B cell (primary cell): ENCODE measurements at regions not wholly inside any gene's neighbourhood (a gene's known extent, or its start where the extent isn't known, plus 50 kb on each side); places are given as distances from the start of the nearest gene placed in this dataset.

ENCODE experiments used
- ATAC-seq: fragments of 200-7000 bp; cut with Tn5 transposase; one replicate; pipeline ENCODE4 v1.10.0; 2021; ENCODE audit warnings: low read depth, mild to moderate bottlenecking, moderate number of reproducible peaks, moderate library complexity
- CTCF ChIA-PET: fragments of 350-600 bp; sonication (Branson Sonifier 250); formaldehyde crosslinking; loops from one replicate; lab custom pipeline; 2021; ENCODE audit warnings: antibody characterized with exemption, inconsistent platforms; lab: Charles Lee
- POLR2A ChIA-PET: fragments of 350-600 bp; sonication (Branson Sonifier 250); formaldehyde crosslinking; loops from one replicate; lab custom pipeline; 2021; ENCODE audit warnings: antibody characterized with exemption; lab: Charles Lee
- DNase-seq: peaks from one replicate; pipeline ENCODE4 v3.0.0; 2013
- H2AFZ ChIP-seq: 2 replicates; pipeline ENCODE4 v1.6.1; 2012; ENCODE audit warnings: mild to moderate bottlenecking, low read depth, low read length; ENCODE audit not compliant: insufficient read depth, poor library complexity, severe bottlenecking
- H3K27ac ChIP-seq, 2 donors: 1 replicate in 1 of 2; 2 replicates in 1 of 2; pipeline ENCODE4 v1.5.1; 2012 to 2013; ENCODE audit warnings: low read length in 2 of 2, mild to moderate bottlenecking in 2 of 2, moderate library complexity in 1 of 2
- H3K27me3 ChIP-seq, 4 experiments: fragments of 200-600 bp in 1 of 4; sonication (generic) in 1 of 4; replicated peaks in 1 of 4; 1 replicate in 2 of 4; 2 replicates in 2 of 4; pipeline versions ENCODE4 v1.6.1 to v1.7.0; 2013 to 2016; ENCODE audit warnings: low read length in 3 of 4, mild to moderate bottlenecking in 2 of 4, mixed read lengths in 1 of 4, moderate library complexity in 1 of 4; ENCODE audit not compliant: insufficient read depth in 4 of 4, control insufficient read depth in 3 of 4; ENCODE audit errors: control extremely low read depth in 1 of 4
- H3K36me3 ChIP-seq, 2 experiments: replicated peaks in 1 of 2; 1 replicate in 1 of 2; 2 replicates in 1 of 2; pipeline versions ENCODE4 v1.6.1 to v1.7.1; 2013; ENCODE audit warnings: low read length in 1 of 2; ENCODE audit not compliant: insufficient read depth in 2 of 2, control insufficient read depth in 1 of 2; ENCODE audit errors: control extremely low read depth in 1 of 2, extremely low read depth in 1 of 2
- H3K4me1 ChIP-seq, 2 donors: fragments of 200-600 bp in 1 of 2; sonication (generic) in 1 of 2; 1 replicate in 1 of 2; 2 replicates in 1 of 2; pipeline versions ENCODE4 v1.5.1 to v1.6.1; 2013 to 2017; ENCODE audit warnings: low read length in 2 of 2; ENCODE audit not compliant: control insufficient read depth in 2 of 2, insufficient read depth in 2 of 2
- H3K4me2 ChIP-seq: replicated peaks from 2 replicates; pipeline ENCODE3; 2012; ENCODE audit warnings: mild to moderate bottlenecking, low read depth, low read length; ENCODE audit not compliant: poor library complexity, severe bottlenecking
- H3K4me3 ChIP-seq, 5 experiments: fragments of 200-600 bp in 1 of 5; sonication (generic) in 1 of 5; 1 replicate in 3 of 5; 2 replicates in 2 of 5; pipeline versions ENCODE4 v1.5.1 to v1.7.0; 2011 to 2016; ENCODE audit warnings: low read length in 4 of 5, mild to moderate bottlenecking in 4 of 5, low read depth in 2 of 5, control low read depth in 1 of 5, moderate library complexity in 1 of 5; ENCODE audit not compliant: insufficient read depth in 1 of 5; ENCODE audit errors: control extremely low read depth in 1 of 5, extremely low read depth in 1 of 5
- H3K79me2 ChIP-seq: fragments of 200-600 bp; sonication (generic); one replicate; pipeline ENCODE4 v1.6.0; 2016; ENCODE audit warnings: low read length; ENCODE audit not compliant: control insufficient read depth, insufficient read depth
- H3K9ac ChIP-seq: fragments of 200-600 bp; sonication (generic); 2 replicates; pipeline ENCODE4 v1.6.1; 2017; ENCODE audit warnings: mild to moderate bottlenecking, low read length, moderate library complexity
- H3K9me3 ChIP-seq, 3 donors: one replicate each; pipeline versions ENCODE4 v1.6.1 to v1.7.1; 2013; ENCODE audit warnings: low read length in 2 of 3; ENCODE audit not compliant: control insufficient read depth in 2 of 3, insufficient read depth in 1 of 3; ENCODE audit errors: control extremely low read depth in 1 of 3
- H4K20me1 ChIP-seq: 2 replicates; pipeline ENCODE4 v1.6.0; 2012; ENCODE audit warnings: mild to moderate bottlenecking, low read length; ENCODE audit not compliant: insufficient read depth, control insufficient read depth, poor library complexity, severe bottlenecking
- H3K27ac Mint-ChIP-seq: one replicate; pipeline ENCODE4 v1.8.0; 2021; ENCODE audit warnings: mixed read lengths
- H3K27me3 Mint-ChIP-seq: one replicate; pipeline ENCODE4 v1.8.0; 2021; ENCODE audit warnings: mixed read lengths
- H3K4me1 Mint-ChIP-seq: one replicate; pipeline ENCODE4 v1.8.0; 2021; ENCODE audit warnings: mixed read lengths
- H3K4me3 Mint-ChIP-seq: one replicate; pipeline ENCODE4 v1.8.0; 2021; ENCODE audit warnings: mixed read lengths
- H3K9me3 Mint-ChIP-seq: one replicate; pipeline ENCODE4 v1.8.0; 2022; ENCODE audit warnings: mixed read lengths; ENCODE audit not compliant: insufficient read depth
- CTCF ChIP-seq: fragments of 200-600 bp; IDR thresholded peaks from one replicate; pipeline ENCODE4 v1.8.0; 2022; ENCODE audit warnings: antibody characterized with exemption, mild to moderate bottlenecking
- EZH2 ChIP-seq: IDR thresholded peaks from 2 replicates; pipeline ENCODE4 v1.6.1; 2012; ENCODE audit warnings: borderline replicate concordance, low read depth, mild to moderate bottlenecking, moderate library complexity, low read length; ENCODE audit not compliant: insufficient read depth, poor library complexity, severe bottlenecking
- WGBS: methylation state at CpG from one replicate; pipeline ENCODE4 v1.1.5; 2013; ENCODE audit warnings: missing lambda C conversion rate; ENCODE audit not compliant: insufficient coverage; 5-methylcytosine and 5-hydroxymethylcytosine counted together
- intact Hi-C: fragments of 100-400 bp; cut with micrococcal nuclease; formaldehyde crosslinking; loops from one replicate; pipeline ENCODE4 v1.10.0; 2022

- H3K9me3 ChIP-seq = no peaks in the 10 kb centered on the region
- ChIA-PET POLR2A (no interaction called here), CTCF (interaction anchor here (0.7 kb wide), 1 partner anchor 103 kb away, joined by 3 read pairs; no protein-coding TSS in a partner anchor)
- no peak for ATAC-seq
- WGBS = 100% methylated on average over 3 of the region's 5 CpGs
- Mint-ChIP-seq H3K9me3 (no peaks in the 10 kb centered on the region), H3K27ac (no peak overlapping the region), H3K4me3 (no peak overlapping the region), H3K27me3 (peaks cover 15% of the 10 kb centered on the region), H3K4me1 (no peaks in the 10 kb centered on the region)
- H3K27ac ChIP-seq = no peak overlapping the region
- intact Hi-C loops = no loop called here
- H3K27me3 ChIP-seq = no peaks in the 10 kb centered on the region
- no peak for DNase-seq
- no peaks in the 10 kb centered on the region for H3K4me1 ChIP-seq
- no peak overlapping the region for H2AFZ ChIP-seq
- H3K9ac ChIP-seq = no peak overlapping the region
- TF ChIP-seq CTCF = no peak
- no peak for TF ChIP-seq EZH2
- H3K79me2 ChIP-seq = no peaks in the 10 kb centered on the region
- no peak overlapping the region for H3K4me2 ChIP-seq
- H4K20me1 ChIP-seq = no peaks in the 10 kb centered on the region
- H3K36me3 ChIP-seq = no peaks in the 10 kb centered on the region
- H3K4me3 ChIP-seq = no peak overlapping the region
Measured at GRCh38 chr1:199914546-199914945, 113.0 kb upstream of the NR5A2 start.

GRCh38 chr1:199918196-199918769, 109.2 kb upstream of the NR5A2 start:
- no peak overlapping the region for H3K4me2 ChIP-seq
- no peak overlapping the region for H3K27ac ChIP-seq
- ChIA-PET POLR2A (no interaction called here), CTCF (interaction anchor here (1.4 kb wide), 1 partner anchor 592 kb away, joined by 4 read pairs; no protein-coding TSS in a partner anchor)
- H3K27ac Mint-ChIP-seq = no peak overlapping the region
- no peaks in the 10 kb centered on the region for H3K9me3 Mint-ChIP-seq
- no peak overlapping the region for H3K4me3 ChIP-seq
- no peaks in the 10 kb centered on the region for H3K4me1 ChIP-seq
- H3K27me3 ChIP-seq = no peaks in the 10 kb centered on the region
- no peaks in the 10 kb centered on the region for H3K36me3 ChIP-seq
- H3K4me3 Mint-ChIP-seq = no peak overlapping the region
- H2AFZ ChIP-seq = no peak overlapping the region
- TF ChIP-seq EZH2 (no peak), CTCF (no peak)
- intact Hi-C loops = no loop called here
- ATAC-seq (no peak), DNase-seq (no peak)
- no peak overlapping the region for H3K9ac ChIP-seq
- H3K4me1 Mint-ChIP-seq = no peaks in the 10 kb centered on the region
- H3K27me3 Mint-ChIP-seq = peaks cover 39% of the 10 kb centered on the region
- no peaks in the 10 kb centered on the region for H3K9me3 ChIP-seq
- WGBS = 100% methylated on average over 1 of the region's 2 CpGs
- H4K20me1 ChIP-seq = no peaks in the 10 kb centered on the region
- H3K79me2 ChIP-seq = no peaks in the 10 kb centered on the region
